Right lobe of liver (tissue), 4 donors: ENCODE measurements at regions not wholly inside any gene's neighbourhood (a gene's known extent, or its start where the extent isn't known, plus 50 kb on each side); places are given as distances from the start of the nearest gene placed in this dataset.
"Not testable (repeated sequence)": the region's sequence is repeated elsewhere in the genome, so short reads cannot be mapped to it uniquely, and the experiment has no call there.

Experiments used
- POLR2A ChIP-seq: fragments of 450-650 bp; IDR thresholded peaks from one replicate; pipeline ENCODE4 v1.6.1; 2017; ENCODE audit warnings: antibody characterized with exemption, mild to moderate bottlenecking
- TF ChIP-seq, protein P1 (sequence below), 4 donors: fragments of 200-600 bp in 3 of 4; fragments of 450-650 bp in 1 of 4; IDR thresholded peaks; one replicate each; pipeline versions ENCODE4 v1.5.1 to v1.8.0; 2016 to 2022; ENCODE audit warnings: antibody characterized with exemption in 4 of 4, mild to moderate bottlenecking in 2 of 4
- donor health status: DM: no; HTN: no; CAD: no.
- donor health status: DM: no; HTN: no; CAD: no.
- donor health status: DM: no; HTN: yes; CAD: no.

DNA sequence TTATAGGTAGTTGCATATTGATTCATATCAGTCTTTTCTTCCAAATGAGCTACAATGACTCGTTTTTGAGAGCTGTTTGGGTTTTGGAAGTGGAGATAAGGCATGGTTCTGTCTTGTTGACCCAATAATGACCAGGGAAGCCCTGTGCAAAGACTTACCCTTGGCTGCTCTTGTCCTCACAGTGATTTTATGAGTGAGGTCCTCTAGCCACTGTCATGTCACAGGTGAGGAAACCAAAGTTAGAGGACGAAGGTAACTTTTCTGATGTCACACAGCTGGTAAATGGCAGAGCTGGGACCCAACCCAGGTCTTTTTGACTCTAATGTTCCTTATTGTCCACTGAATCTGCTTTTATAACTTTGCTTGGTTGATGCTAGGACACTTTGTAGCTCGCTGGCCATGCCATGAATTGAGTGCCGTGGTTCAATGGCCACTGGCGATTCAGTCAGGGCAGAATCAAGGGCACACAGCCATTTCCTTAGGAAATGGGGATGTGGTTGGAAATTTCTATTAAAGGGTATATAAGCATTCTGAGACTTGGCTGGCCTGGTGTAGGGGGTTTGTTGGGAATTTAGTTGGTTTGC lies 249.1 kb downstream of the GOLGA6L6 start:
- TF ChIP-seq POLR2A = not testable (repeated sequence)
- TF ChIP-seq, protein P1, sequence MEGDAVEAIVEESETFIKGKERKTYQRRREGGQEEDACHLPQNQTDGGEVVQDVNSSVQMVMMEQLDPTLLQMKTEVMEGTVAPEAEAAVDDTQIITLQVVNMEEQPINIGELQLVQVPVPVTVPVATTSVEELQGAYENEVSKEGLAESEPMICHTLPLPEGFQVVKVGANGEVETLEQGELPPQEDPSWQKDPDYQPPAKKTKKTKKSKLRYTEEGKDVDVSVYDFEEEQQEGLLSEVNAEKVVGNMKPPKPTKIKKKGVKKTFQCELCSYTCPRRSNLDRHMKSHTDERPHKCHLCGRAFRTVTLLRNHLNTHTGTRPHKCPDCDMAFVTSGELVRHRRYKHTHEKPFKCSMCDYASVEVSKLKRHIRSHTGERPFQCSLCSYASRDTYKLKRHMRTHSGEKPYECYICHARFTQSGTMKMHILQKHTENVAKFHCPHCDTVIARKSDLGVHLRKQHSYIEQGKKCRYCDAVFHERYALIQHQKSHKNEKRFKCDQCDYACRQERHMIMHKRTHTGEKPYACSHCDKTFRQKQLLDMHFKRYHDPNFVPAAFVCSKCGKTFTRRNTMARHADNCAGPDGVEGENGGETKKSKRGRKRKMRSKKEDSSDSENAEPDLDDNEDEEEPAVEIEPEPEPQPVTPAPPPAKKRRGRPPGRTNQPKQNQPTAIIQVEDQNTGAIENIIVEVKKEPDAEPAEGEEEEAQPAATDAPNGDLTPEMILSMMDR (IDR thresholded peaks at IDR 0.05) = not testable (repeated sequence)
